Suprapubic skin (tissue), 4 donors: ENCODE measurements at regions not wholly inside any gene's neighbourhood (a gene's known extent, or its start where the extent isn't known, plus 50 kb on each side); places are given as distances from the start of the nearest gene placed in this dataset.
"Not testable (repeated sequence)": the region's sequence is repeated elsewhere in the genome, so short reads cannot be mapped to it uniquely, and the experiment has no call there.

Experiments used
- DNase-seq, 2 donors: peaks; one replicate each; pipeline ENCODE4 v3.0.0-alpha.2; 2019; ENCODE audit warnings: low spot score in 2 of 2
- H3K27ac ChIP-seq: fragments of 200-600 bp; sonication (generic); one replicate; pipeline ENCODE4 v1.5.1; 2019
- H3K27me3 ChIP-seq: fragments of 200-600 bp; sonication (generic); one replicate; pipeline ENCODE4 v1.5.1; 2019
- H3K36me3 ChIP-seq: fragments of 200-600 bp; sonication (generic); one replicate; pipeline ENCODE4 v1.5.1; 2019
- H3K4me1 ChIP-seq: fragments of 200-600 bp; sonication (generic); one replicate; pipeline ENCODE4 v1.5.1; 2019
- H3K4me3 ChIP-seq: fragments of 200-600 bp; sonication (generic); one replicate; pipeline ENCODE4 v1.5.1; 2019; ENCODE audit warnings: mild to moderate bottlenecking
- H3K9me3 ChIP-seq: fragments of 200-600 bp; sonication (generic); one replicate; pipeline ENCODE4 v1.5.1; 2019
- EP300 ChIP-seq: sonication (generic); formaldehyde crosslinking; IDR thresholded peaks from one replicate; pipeline ENCODE4 v1.6.1; 2017; ENCODE audit warnings: antibody characterized with exemption
- POLR2A ChIP-seq, 2 donors: fragments of 450-650 bp; IDR thresholded peaks; one replicate each; pipeline ENCODE4 v1.6.1; 2017; ENCODE audit warnings: antibody characterized with exemption in 2 of 2, mild to moderate bottlenecking in 2 of 2, moderate library complexity in 2 of 2
- POLR2AphosphoS5 ChIP-seq, 3 donors: sonication (generic); formaldehyde crosslinking; IDR thresholded peaks; one replicate each; pipeline ENCODE4 v1.6.1; 2017; ENCODE audit warnings: antibody characterized with exemption in 3 of 3
- WGBS: methylation state at CpG from one replicate; pipeline ENCODE4 v1.1.5; 2018; 5-methylcytosine and 5-hydroxymethylcytosine counted together
- TF ChIP-seq, protein P1 (sequence below), 2 donors: fragments of 200-600 bp in 1 of 2; fragments of 450-650 bp in 1 of 2; sonication (generic) in 1 of 2; IDR thresholded peaks; one replicate each; pipeline ENCODE4 v1.5.1; 2016 to 2019; ENCODE audit warnings: antibody characterized with exemption in 2 of 2, mild to moderate bottlenecking in 1 of 2, moderate library complexity in 1 of 2

DNA sequence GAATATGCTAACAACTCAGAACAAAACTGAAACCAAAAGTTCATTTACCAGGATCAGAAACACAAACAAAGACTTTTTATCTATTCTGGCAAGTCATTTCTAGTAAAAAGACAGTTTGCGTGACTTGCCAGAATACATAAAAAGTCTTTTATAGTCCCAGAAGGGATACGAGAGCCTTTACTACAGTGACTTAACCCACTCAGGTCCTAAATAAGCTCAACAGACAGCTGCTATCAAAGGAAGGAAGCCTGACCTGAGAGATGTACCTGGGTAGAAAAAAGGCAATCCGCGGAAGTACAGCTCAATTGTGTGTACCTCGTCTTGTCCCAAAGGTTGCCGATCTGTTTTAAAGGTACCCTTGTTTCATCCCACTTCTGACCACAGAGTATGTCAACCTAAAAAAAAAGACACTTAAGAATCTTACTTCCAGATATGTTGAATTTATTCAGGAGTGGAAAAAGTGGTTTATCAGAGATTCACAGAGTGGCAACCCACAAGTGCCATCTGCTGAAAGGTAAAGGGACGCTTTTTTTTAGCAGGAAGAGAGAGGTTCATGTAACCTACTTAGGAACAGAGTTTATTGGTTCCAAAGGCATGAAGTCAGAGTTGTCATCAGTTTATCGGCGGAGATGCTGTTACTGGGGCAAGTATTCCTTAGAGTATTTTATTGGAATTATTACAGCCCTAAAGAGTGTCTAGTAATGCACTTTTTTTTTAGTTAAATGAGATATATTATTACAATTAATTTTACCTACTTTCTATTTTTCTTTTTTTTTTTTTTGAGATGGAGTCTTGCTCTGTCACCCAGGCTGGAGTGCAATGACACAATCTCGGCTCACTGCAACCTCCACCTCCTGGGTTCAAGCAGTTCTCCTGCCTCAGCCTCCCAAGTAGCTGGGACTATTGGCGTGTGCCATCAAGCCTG, 69.7 kb upstream of the C1QTNF9B start:
- H3K27me3 ChIP-seq, result no peaks in the 10 kb centered on the region
- no peak for TF ChIP-seq POLR2A (IDR thresholded peaks at IDR 0.05)
- TF ChIP-seq POLR2AphosphoS5 (IDR thresholded peaks at IDR 0.05), result no peak
- TF ChIP-seq, protein P1, sequence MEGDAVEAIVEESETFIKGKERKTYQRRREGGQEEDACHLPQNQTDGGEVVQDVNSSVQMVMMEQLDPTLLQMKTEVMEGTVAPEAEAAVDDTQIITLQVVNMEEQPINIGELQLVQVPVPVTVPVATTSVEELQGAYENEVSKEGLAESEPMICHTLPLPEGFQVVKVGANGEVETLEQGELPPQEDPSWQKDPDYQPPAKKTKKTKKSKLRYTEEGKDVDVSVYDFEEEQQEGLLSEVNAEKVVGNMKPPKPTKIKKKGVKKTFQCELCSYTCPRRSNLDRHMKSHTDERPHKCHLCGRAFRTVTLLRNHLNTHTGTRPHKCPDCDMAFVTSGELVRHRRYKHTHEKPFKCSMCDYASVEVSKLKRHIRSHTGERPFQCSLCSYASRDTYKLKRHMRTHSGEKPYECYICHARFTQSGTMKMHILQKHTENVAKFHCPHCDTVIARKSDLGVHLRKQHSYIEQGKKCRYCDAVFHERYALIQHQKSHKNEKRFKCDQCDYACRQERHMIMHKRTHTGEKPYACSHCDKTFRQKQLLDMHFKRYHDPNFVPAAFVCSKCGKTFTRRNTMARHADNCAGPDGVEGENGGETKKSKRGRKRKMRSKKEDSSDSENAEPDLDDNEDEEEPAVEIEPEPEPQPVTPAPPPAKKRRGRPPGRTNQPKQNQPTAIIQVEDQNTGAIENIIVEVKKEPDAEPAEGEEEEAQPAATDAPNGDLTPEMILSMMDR (IDR thresholded peaks at IDR 0.05), result no peak
- no peak for TF ChIP-seq EP300
- H3K9me3 ChIP-seq, result no peaks in the 10 kb centered on the region
- 50% methylated on average over 11 of the region's 11 CpGs for WGBS
- H3K4me3 ChIP-seq, result peak overlapping the region; percentile 24
- H3K36me3 ChIP-seq, result no peaks in the 10 kb centered on the region
- H3K4me1 ChIP-seq, result peaks cover 3% of the 10 kb centered on the region
- DNase-seq, result no peak
- peak overlapping the region; percentile 13 for H3K27ac ChIP-seq

DNA sequence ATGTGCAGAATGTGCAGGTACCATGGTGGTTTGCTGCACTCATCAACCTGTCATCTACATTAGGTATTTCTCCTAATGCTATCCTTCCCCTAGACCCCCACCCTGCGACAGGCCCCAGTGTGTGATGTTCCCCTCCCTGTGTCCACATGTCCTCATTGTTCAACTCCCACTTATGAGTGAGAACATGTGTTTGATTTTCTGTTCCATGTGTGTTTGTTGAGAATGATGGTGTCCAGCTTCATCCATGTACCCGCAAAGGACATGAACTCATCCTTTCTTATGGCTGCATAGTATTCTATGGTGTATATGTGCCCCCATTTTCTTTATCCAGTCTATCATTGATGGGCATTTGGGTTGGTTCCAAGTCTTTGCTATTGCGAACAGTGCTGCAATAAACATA, 70.5 kb upstream of the C1QTNF9B start:
- not testable (repeated sequence) for H3K36me3 ChIP-seq, H3K9me3 ChIP-seq, H3K27me3 ChIP-seq, DNase-seq, H3K4me3 ChIP-seq, H3K4me1 ChIP-seq, H3K27ac ChIP-seq
- WGBS, result 88% methylated on average over 3 of the region's 3 CpGs

DNA sequence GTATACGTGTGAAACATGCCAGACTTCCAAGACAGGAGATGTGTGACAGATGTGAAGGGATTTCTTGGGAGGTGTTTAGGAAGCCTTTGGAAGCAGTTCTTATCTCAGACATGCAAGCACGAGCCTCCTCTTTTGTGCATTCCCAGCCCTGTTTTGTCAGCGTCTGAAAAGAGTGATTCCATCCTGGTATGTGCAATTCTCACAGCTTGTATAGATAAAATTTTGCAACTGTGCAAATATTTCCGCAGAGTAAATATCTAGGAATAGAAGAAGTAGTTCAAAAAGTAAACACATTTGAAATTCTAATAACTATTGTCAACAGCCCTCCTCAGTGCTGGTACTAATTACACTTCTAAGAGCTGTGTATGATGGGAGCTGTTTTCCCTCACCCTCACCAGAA, 72.3 kb upstream of the C1QTNF9B start:
- Histone ChIP-seq H3K27me3 (no peaks in the 10 kb centered on the region), H3K9me3 (no peaks in the 10 kb centered on the region), H3K27ac (no peak overlapping the region), H3K4me1 (peaks cover 3% of the 10 kb centered on the region), H3K36me3 (no peaks in the 10 kb centered on the region), H3K4me3 (no peak overlapping the region)
- 38% methylated on average over 4 of the region's 4 CpGs for WGBS
- TF ChIP-seq, protein P1 (IDR thresholded peaks at IDR 0.05), result no peak
- TF ChIP-seq EP300 (no peak), POLR2AphosphoS5 (IDR thresholded peaks at IDR 0.05) (no peak), POLR2A (IDR thresholded peaks at IDR 0.05) (no peak)
- no peak for DNase-seq

DNA sequence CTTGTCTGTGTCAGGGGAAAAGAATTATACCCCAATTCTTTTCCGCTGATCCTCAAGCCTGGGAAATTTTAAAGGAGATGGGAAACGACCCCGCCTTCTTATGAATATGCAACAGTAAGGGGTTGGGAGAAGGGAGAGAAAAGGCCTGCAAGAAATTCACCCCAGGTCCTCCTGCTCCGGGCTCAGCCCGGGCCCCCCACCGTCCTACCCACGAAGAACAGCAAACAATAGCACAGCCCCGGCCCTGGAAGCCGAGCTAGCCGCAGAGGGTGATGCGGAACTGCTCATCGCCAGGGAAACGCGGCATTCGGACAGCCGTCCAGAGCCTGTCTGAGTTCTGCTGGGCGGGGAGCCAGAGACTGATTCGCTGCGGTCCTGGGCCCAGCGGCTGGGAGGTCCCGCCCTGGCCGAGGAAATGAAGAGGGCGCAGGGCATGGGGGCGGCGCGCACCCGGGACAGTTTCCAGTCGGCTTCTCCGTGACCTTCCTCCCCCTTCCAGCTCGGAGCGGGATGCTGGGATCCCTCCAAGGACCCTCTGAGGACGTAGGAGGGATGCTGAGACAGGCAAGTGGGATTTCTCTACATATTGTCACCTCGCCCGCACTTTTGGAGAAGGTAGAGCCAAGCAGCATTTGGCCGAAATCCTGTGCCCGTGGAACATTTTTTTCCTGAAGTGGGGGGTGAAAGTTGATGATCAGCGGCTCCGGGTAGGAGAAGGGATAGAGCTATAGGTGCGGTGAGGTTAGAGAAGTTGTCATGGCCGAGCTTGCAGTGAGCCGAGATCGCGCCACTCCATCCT, 82.3 kb upstream of the C1QTNF9B start:
- 2% methylated on average over 24 of the region's 43 CpGs for WGBS
- Histone ChIP-seq H3K9me3 (no peaks in the 10 kb centered on the region), H3K36me3 (no peaks in the 10 kb centered on the region), H3K27me3 (no peaks in the 10 kb centered on the region), H3K4me3 (peak overlapping the region; percentile 53), H3K27ac (peak overlapping the region; percentile 32), H3K4me1 (peaks cover 25% of the 10 kb centered on the region)
- peak; percentile 85 to 89 for DNase-seq
- TF ChIP-seq, protein P1 (IDR thresholded peaks at IDR 0.05), result no peak
- TF ChIP-seq POLR2A (IDR thresholded peaks at IDR 0.05) (no peak), EP300 (no peak), POLR2AphosphoS5 (IDR thresholded peaks at IDR 0.05) (no peak)

DNA sequence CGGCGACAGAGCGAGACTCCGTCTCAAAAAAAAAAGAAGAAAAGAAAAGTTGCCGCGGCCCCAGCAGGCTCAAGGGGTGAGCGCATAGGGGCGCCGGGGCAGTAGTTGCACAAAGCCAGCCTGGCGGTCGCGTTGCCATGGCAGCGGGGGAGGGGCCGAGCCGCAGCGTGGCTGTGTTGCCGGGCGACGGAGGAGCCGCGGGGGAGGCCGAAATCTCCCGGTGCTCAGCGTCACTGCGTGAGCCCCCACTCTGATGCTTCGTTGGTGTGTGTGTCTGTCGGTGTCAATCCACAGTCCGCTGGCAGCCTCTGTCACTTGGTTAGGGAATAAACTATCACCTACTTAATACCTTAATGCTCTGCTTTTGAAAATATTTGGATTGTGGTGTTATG, 82.9 kb upstream of the C1QTNF9B start:
- Histone ChIP-seq H3K36me3 (no peaks in the 10 kb centered on the region), H3K27me3 (no peaks in the 10 kb centered on the region), H3K27ac (peak overlapping the region; percentile 32), H3K9me3 (no peaks in the 10 kb centered on the region), H3K4me3 (peak overlapping the region; percentile 53), H3K4me1 (peaks cover 30% of the 10 kb centered on the region)
- DNase-seq, result peak; percentile 88 to 91
- WGBS, result 2% methylated on average over 28 of the region's 28 CpGs
- TF ChIP-seq POLR2A (IDR thresholded peaks at IDR 0.05), result no peak
- TF ChIP-seq EP300, result no peak
- TF ChIP-seq, protein P1 (IDR thresholded peaks at IDR 0.05), result no peak
- no peak for TF ChIP-seq POLR2AphosphoS5 (IDR thresholded peaks at IDR 0.05)
